ENCODE measurements at regions not wholly inside any gene's neighbourhood (a gene's known extent, or its start where the extent isn't known, plus 50 kb on each side); places are given as distances from the start of the nearest gene placed in this dataset.

GRCh38 chr1:58919226-58919958 is 135.5 kb upstream of the JUN start:
- no peak for DNase-seq

- peak; percentile 80 for DNase-seq
Measured at GRCh38 chr1:58919959-58920321, 136.1 kb upstream of the JUN start.

- no peak for DNase-seq
Measured at GRCh38 chr1:58921342-58921741, 137.5 kb upstream of the JUN start.

- no peak for DNase-seq
Measured at GRCh38 chr1:58921751-58922150, 137.9 kb upstream of the JUN start.

GRCh38 chr1:58922302-58923089 is 138.6 kb upstream of the JUN start:
- DNase-seq, result peak; percentile 37

- no peak for DNase-seq
Measured at GRCh38 chr1:58923090-58923470, 139.2 kb upstream of the JUN start.

- no peak for DNase-seq
Measured at GRCh38 chr1:58924016-58924565, 140.2 kb upstream of the JUN start.

- peak; percentile 48 for DNase-seq
Measured at GRCh38 chr1:58924821-58925220, 141.0 kb upstream of the JUN start.

- no peak for DNase-seq
Measured at GRCh38 chr1:58925247-58925646, 141.4 kb upstream of the JUN start.

- DNase-seq, result peak; percentile 53
Measured at GRCh38 chr1:58926152-58926551, 142.3 kb upstream of the JUN start.

GRCh38 chr1:58927041-58927721 is 143.3 kb upstream of the JUN start:
- peak; percentile 92 for DNase-seq

- no peak for DNase-seq
Measured at GRCh38 chr1:58927722-58928085, 143.9 kb upstream of the JUN start.

GRCh38 chr1:58928514-58928913 is 144.7 kb upstream of the JUN start:
- no peak for DNase-seq

GRCh38 chr1:58929671-58930325 is 146.0 kb upstream of the JUN start:
- no peak for DNase-seq

- DNase-seq, result no peak
Measured at GRCh38 chr1:58931024-58931423, 147.2 kb upstream of the JUN start.

- DNase-seq, result no peak
Measured at GRCh38 chr1:58931756-58932155, 147.9 kb upstream of the JUN start.

- peak; percentile 65 for DNase-seq
Measured at GRCh38 chr1:58932859-58933598, 149.2 kb upstream of the JUN start.

- DNase-seq, result no peak
Measured at GRCh38 chr1:58933599-58933926, 149.7 kb upstream of the JUN start.

GRCh38 chr1:58934706-58935105 is 150.9 kb upstream of the JUN start:
- no peak for DNase-seq

GRCh38 chr1:58936973-58937372 is 153.1 kb upstream of the JUN start:
- DNase-seq, result no peak

- no peak for DNase-seq
Measured at GRCh38 chr1:58939146-58939545, 155.3 kb upstream of the JUN start.

- no peak for DNase-seq
Measured at GRCh38 chr1:58939666-58940370, 156.0 kb upstream of the JUN start.

Data from inflammatory macrophage treated with lipopolysaccharide for 4 hours (primary cell).